GM21825 (cell line): ENCODE measurements at regions not wholly inside any gene's neighbourhood (a gene's known extent, or its start where the extent isn't known, plus 50 kb on each side); places are given as distances from the start of the nearest gene placed in this dataset.

Experiments used
- ATAC-seq: cut with Tn5 transposase; IDR thresholded peaks from one replicate; pipeline ENCODE4 v1.9.1; 2021; ENCODE audit warnings: mild to moderate bottlenecking, moderate library complexity; ENCODE audit not compliant: unreplicated experiment

GRCh38 chr5:93076096-93076495 lies 504.9 kb downstream of the NR2F1-AS1 start:
- no peak for ATAC-seq

DNA sequence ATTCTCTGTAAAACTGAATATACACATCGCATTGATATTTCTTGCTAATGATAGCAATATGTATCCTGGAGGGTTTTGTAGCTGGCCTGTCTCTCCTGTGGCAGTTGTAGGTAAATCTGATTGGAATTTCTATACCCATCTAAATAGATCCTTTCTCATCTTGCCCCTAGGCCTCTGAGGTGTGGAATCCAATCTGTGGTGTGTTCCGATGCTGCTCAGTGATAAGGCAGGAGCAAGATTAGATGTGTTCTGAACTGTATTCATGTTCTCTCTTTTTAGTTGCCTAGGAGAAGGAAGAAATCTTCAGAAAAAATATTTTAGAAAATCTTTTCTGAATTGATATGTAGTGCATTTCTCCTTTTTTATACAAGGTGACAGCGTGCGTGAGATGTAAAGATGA lies 507.5 kb downstream of the NR2F1-AS1 start:
- no peak for ATAC-seq

DNA sequence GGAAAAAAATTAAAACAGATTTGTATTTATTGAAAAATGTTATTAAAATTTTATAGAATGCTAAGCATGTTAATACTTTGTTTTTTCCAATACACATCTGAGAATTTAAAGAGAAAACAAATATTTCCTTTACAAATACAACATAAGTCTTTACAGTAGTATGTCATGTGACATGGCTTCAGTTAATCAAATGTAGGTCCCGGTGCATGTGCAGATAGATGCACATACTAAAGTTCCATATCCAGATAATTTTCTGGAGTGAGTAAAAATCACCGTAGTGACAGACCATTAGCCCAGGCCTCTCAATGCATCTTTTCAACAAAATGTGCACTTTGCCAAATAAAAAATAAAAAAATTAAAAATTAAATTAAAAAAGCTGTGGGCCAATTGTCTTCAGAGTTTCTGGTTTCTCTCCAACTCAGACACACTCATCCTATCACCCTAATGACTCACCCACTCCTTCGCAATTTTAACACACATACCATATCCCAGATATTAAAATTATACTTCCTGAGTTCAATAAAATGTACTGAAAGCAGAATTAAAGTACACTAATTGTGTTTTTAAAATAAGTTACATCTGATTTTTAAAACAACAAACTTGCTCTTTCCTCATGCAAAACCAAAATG lies 508.1 kb downstream of the NR2F1-AS1 start:
- ATAC-seq = no peak

DNA sequence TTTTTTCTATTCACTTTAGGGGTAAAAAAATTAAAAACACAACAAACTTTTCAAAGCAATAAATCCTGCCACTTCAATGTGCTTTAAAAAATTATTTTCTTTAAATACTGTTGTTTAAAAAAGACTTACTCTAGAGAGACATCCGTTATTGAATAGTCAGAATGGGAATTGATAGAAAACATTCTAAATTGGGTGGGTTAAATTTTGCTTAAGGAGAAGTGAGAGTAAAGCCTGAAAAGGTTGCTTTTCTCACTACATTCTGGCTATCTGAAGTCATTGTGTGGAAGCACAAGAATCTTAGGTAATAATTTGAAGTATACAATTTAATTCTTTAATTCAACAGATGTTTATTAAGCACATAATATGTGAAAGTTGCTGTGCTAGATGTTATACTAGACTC lies 509.3 kb downstream of the NR2F1-AS1 start:
- ATAC-seq = no peak

- no peak for ATAC-seq
Observed at GRCh38 chr5:93070938-93071337, 510.1 kb downstream of the NR2F1-AS1 start.

DNA sequence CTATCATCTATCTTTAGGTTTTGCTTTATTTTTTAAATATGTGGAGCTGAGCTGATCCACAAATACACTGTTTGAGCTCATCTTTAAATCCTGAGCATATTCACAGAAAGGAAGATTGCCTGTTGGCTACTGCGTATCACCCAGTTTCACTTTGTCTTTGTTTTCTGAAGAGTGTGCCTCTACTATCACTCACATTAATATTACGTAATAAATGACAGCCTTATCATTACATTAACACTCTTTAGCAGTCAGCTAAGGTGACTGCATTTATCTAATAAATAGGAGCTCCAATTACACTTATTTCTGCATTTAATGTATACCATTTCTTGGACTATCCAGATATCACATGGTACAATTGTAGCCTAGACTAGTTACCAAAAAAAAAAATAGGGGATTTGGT lies 511.7 kb downstream of the NR2F1-AS1 start:
- ATAC-seq = no peak

GRCh38 chr5:93062548-93062947 lies 518.5 kb downstream of the NR2F1-AS1 start:
- no peak for ATAC-seq

- no peak for ATAC-seq
Observed at GRCh38 chr5:93058309-93058708, 522.7 kb downstream of the NR2F1-AS1 start.

GRCh38 chr5:93057311-93057710 lies 523.7 kb downstream of the NR2F1-AS1 start:
- ATAC-seq = no peak

- ATAC-seq = no peak
Observed at GRCh38 chr5:93055971-93056370, 525.0 kb downstream of the NR2F1-AS1 start.

DNA sequence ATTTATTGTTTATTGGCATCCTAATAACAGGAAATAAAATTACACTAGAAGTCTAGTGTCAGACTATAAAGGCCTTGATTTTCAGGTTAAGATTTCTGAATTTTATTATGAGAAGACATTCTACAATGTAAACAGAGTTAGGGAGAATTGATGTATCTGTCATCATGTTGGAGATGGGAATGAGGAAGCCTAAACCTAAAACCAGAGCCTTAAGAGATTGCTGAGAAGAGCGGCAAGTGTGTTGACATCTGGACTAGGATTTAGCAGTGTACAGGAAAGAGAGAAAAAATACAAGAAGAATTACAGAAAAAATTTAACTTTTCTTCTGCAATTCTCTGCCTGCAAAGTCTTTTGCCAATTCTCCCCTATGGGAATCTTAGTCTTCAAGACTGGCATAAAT lies 525.5 kb downstream of the NR2F1-AS1 start:
- no peak for ATAC-seq

DNA sequence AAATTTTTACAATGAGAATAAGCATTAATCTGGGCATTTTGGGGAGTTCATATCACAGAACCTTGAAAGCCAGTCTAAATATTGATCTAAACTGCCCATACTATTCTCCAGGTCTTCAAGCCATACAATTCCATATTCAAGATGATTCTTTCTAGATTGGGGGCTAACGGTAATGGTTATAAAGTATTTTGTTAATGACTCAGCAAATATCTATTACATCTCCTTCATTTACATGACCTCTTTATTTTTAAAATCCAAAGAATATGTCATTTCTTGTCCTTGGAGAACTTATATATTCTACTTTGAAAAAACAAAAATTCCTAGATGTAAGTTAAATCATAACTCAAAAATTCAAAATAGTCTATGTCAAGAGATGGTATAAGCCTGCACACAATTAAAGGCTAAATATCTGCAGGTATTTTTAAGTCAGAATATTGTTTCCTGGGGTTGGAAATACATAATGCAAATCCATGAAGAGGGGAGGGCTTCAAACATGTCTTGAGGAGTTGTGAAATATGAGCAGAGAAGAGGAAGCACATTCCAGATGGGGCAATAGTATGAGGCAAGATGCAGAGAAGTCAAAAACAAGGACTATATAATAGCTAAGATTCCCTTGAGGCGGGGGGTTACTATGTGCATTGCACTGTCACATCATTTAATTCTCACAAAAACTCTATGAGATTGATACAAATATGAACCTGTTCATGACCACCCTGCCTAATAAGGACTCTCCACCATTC lies 526.4 kb downstream of the NR2F1-AS1 start:
- no peak for ATAC-seq

- no peak for ATAC-seq
Observed at GRCh38 chr5:93053825-93054224, 527.2 kb downstream of the NR2F1-AS1 start.

- ATAC-seq = no peak
Observed at GRCh38 chr5:93048858-93049257, 532.2 kb downstream of the NR2F1-AS1 start.

DNA sequence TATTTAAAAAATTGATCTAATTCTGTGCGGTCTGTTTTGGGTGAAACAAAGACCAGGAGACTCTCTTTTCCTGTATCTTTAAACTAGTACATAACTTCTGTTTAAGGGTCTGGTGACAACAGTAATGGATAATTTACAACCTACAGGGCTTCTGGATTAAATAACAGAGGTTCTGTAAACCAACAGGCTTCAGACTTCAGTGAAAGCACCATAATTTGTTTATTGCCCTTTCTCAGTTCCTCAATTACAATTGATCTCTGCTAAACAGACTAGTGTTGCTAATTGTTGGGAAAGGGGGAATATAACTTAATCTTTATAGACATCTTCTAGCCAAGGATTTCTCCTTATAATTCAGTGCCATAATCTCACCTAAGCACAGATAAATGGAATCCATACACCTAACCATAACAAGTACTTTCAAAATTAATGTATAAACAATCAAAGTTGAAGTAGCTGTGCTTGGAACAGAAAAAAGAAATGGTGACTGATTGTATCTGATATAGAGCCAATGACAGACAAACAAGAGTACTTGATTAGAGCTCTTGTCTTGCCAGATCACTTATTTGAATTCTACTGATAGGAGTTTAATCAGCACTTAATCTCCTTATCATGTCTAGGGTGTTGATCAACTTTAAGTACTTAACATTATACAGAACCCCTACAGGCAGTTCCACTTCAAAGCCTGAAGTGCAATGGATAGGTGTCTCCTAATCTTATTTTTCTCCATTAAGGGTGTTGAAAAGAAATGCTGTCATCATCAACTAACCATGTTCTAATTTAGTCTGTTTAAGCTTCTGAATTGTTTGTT lies 536.0 kb downstream of the NR2F1-AS1 start:
- ATAC-seq = no peak

GRCh38 chr5:93039888-93040287 lies 541.1 kb downstream of the NR2F1-AS1 start:
- ATAC-seq = no peak

DNA sequence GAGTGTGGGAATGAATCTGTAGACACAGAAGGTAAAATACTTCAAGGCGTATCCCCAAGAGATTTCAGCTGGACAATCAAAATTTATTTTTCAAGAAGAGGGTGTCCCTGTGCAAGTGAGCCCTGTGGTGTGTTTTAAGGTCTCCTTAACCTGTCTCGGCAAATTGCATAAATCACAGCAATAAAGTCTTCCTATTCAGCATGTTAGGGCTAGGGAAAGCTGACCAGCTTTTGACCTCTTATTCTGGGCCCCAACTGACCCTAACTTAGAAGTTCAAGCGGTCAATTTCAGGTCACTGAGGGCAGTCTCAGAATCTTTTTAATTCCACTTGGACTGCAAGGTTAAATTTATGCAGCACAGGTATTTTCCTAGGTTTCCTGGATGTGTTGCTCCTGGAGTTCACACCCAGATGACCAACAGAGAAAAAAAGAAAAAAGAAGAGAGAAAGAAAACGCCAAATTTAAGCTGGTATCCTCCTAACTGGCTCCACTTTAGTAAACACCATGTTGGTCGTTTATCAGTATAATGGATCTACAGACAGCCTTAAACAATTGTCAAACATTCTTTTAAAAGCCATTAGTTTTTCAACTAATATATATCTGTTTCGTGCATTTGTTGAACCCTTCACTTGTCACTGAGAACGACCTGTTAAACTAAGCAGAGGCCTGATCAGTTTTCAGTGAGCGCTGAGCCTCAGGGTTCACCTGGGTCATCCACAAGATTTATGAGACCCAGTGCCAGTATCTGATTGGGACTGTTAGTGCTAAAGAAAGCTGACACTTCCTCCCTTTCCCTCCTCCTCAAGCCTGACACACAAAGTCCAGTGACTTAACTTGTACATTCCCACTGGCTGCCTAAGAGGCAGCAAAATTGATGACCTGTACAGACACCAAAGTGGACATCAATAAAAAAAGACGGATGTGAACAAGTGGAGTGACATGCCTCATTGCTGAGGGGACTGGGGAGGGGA lies 546.1 kb downstream of the NR2F1-AS1 start:
- ATAC-seq = no peak

- no peak for ATAC-seq
Observed at GRCh38 chr5:93022796-93023447, 558.1 kb downstream of the NR2F1-AS1 start.

GRCh38 chr5:93022211-93022610 lies 558.8 kb downstream of the NR2F1-AS1 start:
- no peak for ATAC-seq

DNA sequence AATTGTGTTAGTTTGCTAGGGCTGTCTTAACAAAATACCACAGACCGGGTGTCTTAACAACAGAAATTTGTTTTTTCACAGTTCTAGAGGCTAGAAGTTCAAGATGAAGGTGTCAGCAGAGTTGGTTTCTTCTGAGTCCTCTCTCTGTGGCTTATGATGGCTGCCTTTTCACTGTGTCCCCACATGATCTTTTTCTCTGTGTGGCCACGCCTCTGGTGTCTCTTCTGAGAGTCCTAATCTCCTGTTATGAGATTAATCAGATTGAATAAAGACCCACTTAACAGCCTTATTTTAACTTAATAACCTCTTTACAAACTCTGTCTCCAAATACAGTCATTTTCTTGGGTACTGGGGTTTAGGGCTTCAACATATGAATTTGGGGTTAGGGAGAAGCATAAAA lies 561.1 kb downstream of the NR2F1-AS1 start:
- no peak for ATAC-seq
